Stomach (tissue), 4 donors: ENCODE measurements at regions not wholly inside any gene's neighbourhood (a gene's known extent, or its start where the extent isn't known, plus 50 kb on each side); places are given as distances from the start of the nearest gene placed in this dataset.
A peak's percentile ranks its signal among the peaks of the same experiment; 100 is the strongest.

Experiments
- EP300 ChIP-seq: sonication (generic); formaldehyde crosslinking; IDR thresholded peaks from one replicate; pipeline ENCODE4 v1.6.1; 2017; ENCODE audit warnings: antibody characterized with exemption
- POLR2A ChIP-seq, 4 donors: fragments of 450-650 bp; IDR thresholded peaks; one replicate each; pipeline ENCODE4 v1.6.1; 2016; ENCODE audit warnings: antibody characterized with exemption in 4 of 4, control low read depth in 2 of 4, mild to moderate bottlenecking in 1 of 4, moderate library complexity in 1 of 4
- POLR2AphosphoS5 ChIP-seq, 3 donors: sonication (generic); formaldehyde crosslinking; IDR thresholded peaks; one replicate each; pipeline ENCODE4 v1.6.1; 2016; ENCODE audit warnings: antibody characterized with exemption in 3 of 3
- TF ChIP-seq, protein P1 (sequence below), 7 experiments: fragments of 450-650 bp in 4 of 7; fragments of 200-600 bp in 3 of 7; sonication (generic) in 3 of 7; IDR thresholded peaks; one replicate each; pipeline ENCODE4 v1.5.1; 2016 to 2019; ENCODE audit warnings: antibody characterized with exemption in 7 of 7, control low read depth in 2 of 7, mild to moderate bottlenecking in 1 of 7

DNA sequence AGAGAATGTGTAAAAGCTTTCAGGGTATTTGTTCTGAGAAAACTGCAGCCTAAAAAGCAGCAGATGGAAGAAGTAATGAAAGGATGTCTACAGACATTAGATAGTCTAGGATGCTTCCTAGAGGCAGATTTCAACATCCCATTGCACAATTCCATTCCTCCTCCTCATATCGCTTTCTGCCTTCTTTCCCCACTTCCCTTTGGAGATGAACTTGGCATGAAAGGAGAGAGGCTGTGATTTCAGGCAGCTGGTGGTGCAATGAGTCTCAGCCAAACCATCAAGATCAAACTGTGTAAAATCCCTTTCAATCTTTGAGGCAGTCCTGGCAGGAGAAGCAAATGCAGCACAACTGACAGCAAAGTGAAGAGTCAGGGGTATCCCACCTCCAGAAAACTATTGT is 438.7 kb upstream of the KCNMB2 start:
- TF ChIP-seq POLR2A (IDR thresholded peaks at IDR 0.05) (no peak), EP300 (no peak), POLR2AphosphoS5 (IDR thresholded peaks at IDR 0.05) (peak; percentile 30 to 82 (median 61))
- TF ChIP-seq, protein P1, sequence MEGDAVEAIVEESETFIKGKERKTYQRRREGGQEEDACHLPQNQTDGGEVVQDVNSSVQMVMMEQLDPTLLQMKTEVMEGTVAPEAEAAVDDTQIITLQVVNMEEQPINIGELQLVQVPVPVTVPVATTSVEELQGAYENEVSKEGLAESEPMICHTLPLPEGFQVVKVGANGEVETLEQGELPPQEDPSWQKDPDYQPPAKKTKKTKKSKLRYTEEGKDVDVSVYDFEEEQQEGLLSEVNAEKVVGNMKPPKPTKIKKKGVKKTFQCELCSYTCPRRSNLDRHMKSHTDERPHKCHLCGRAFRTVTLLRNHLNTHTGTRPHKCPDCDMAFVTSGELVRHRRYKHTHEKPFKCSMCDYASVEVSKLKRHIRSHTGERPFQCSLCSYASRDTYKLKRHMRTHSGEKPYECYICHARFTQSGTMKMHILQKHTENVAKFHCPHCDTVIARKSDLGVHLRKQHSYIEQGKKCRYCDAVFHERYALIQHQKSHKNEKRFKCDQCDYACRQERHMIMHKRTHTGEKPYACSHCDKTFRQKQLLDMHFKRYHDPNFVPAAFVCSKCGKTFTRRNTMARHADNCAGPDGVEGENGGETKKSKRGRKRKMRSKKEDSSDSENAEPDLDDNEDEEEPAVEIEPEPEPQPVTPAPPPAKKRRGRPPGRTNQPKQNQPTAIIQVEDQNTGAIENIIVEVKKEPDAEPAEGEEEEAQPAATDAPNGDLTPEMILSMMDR (IDR thresholded peaks at IDR 0.05): no peak
